GM23338 (cell line): ENCODE measurements at regions not wholly inside any gene's neighbourhood (a gene's known extent, or its start where the extent isn't known, plus 50 kb on each side); places are given as distances from the start of the nearest gene placed in this dataset.

Experiments
- CREB1 ChIP-seq: fragments of 250-450 bp; sonication (Bioruptor Pico); IDR thresholded peaks from 2 replicates; pipeline ENCODE4 v1.5.0; 2020; ENCODE audit warnings: low read depth, mild to moderate bottlenecking, moderate library complexity
- EZH2 ChIP-seq: fragments of 200-600 bp; sonication (generic); IDR thresholded peaks from one replicate; pipeline ENCODE4 v1.8.0; 2017; ENCODE audit warnings: antibody characterized with exemption, mild to moderate bottlenecking, low read depth; ENCODE audit not compliant: unreplicated experiment
- EZH2phosphoT487 ChIP-seq: fragments of 200-600 bp; sonication (generic); IDR thresholded peaks from one replicate; pipeline ENCODE4 v1.8.1; 2018; ENCODE audit warnings: antibody characterized with exemption; ENCODE audit not compliant: unreplicated experiment
- JUNB ChIP-seq: IDR thresholded peaks from one replicate; pipeline ENCODE4 v1.6.1; 2016; ENCODE audit warnings: antibody characterized with exemption; ENCODE audit not compliant: unreplicated experiment
- POLR2AphosphoS5 ChIP-seq: IDR thresholded peaks from 2 replicates; pipeline ENCODE4 v1.6.1; 2016; ENCODE audit warnings: antibody characterized with exemption, low read depth
- REST ChIP-seq: IDR thresholded peaks from one replicate; pipeline ENCODE4 v1.6.1; 2018; ENCODE audit warnings: antibody characterized with exemption; ENCODE audit not compliant: unreplicated experiment
- ZNF114 ChIP-seq: fragments of 250-450 bp; sonication (Bioruptor Pico); IDR thresholded peaks from 2 replicates; pipeline ENCODE4 v1.5.0; 2020; ENCODE audit warnings: mild to moderate bottlenecking, moderate library complexity
- ZNF462 ChIP-seq: fragments of 250-450 bp; sonication (Bioruptor Pico); IDR thresholded peaks from 2 replicates; pipeline ENCODE4 v1.5.0; 2020; ENCODE audit warnings: mild to moderate bottlenecking, moderate library complexity
- TF ChIP-seq, protein P1 (sequence below), 2 experiments: fragments of 200-600 bp in 1 of 2; sonication (generic) in 1 of 2; conservative IDR thresholded peaks; 2 replicates each; pipeline versions ENCODE4 v1.5.1 to v1.6.1; 2016 to 2017; ENCODE audit warnings: antibody characterized with exemption in 2 of 2, low read depth in 2 of 2, mild to moderate bottlenecking in 2 of 2, moderate library complexity in 1 of 2
- TF ChIP-seq, protein P2 (sequence below): IDR thresholded peaks from 2 replicates; pipeline ENCODE4 v1.6.1; 2016; ENCODE audit warnings: antibody characterized with exemption

DNA sequence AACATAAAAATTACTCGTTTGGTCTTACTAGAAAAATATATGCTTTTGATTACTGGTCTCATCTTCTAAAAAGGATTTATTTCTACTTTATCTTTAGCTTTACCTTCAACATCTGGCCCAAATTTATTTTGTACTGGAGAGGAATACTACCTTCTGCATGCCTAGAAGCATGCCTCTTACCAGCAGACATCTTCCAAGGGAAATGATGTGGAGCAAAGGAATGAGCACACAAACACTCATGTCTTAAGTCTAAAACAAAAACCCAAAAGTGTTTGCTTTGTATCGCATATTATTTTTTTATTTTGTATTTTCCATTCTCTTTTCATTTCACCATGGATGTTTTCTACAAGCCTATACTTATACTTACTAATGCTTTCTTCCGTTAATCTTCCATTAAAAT, 304.6 kb upstream of the KCNMB2 start:
- TF ChIP-seq, protein P1, sequence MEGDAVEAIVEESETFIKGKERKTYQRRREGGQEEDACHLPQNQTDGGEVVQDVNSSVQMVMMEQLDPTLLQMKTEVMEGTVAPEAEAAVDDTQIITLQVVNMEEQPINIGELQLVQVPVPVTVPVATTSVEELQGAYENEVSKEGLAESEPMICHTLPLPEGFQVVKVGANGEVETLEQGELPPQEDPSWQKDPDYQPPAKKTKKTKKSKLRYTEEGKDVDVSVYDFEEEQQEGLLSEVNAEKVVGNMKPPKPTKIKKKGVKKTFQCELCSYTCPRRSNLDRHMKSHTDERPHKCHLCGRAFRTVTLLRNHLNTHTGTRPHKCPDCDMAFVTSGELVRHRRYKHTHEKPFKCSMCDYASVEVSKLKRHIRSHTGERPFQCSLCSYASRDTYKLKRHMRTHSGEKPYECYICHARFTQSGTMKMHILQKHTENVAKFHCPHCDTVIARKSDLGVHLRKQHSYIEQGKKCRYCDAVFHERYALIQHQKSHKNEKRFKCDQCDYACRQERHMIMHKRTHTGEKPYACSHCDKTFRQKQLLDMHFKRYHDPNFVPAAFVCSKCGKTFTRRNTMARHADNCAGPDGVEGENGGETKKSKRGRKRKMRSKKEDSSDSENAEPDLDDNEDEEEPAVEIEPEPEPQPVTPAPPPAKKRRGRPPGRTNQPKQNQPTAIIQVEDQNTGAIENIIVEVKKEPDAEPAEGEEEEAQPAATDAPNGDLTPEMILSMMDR (conservative IDR thresholded peaks at IDR 0.05; ENCODE audit: low read depth in 2 of 2): no peak
- TF ChIP-seq REST (no peak), ZNF114 (no peak), POLR2AphosphoS5 (no peak), EZH2 (no peak), EZH2phosphoT487 (no peak), CREB1 (CRISPR knock-in tag) (no peak), ZNF462 (CRISPR knock-in tag) (no peak), JUNB (no peak)
- TF ChIP-seq, protein P2, sequence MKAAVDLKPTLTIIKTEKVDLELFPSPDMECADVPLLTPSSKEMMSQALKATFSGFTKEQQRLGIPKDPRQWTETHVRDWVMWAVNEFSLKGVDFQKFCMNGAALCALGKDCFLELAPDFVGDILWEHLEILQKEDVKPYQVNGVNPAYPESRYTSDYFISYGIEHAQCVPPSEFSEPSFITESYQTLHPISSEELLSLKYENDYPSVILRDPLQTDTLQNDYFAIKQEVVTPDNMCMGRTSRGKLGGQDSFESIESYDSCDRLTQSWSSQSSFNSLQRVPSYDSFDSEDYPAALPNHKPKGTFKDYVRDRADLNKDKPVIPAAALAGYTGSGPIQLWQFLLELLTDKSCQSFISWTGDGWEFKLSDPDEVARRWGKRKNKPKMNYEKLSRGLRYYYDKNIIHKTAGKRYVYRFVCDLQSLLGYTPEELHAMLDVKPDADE: no peak
